ENCODE measurements at regions not wholly inside any gene's neighbourhood (a gene's known extent, or its start where the extent isn't known, plus 50 kb on each side); places are given as distances from the start of the nearest gene placed in this dataset.
"Not testable (repeated sequence)": the region's sequence is repeated elsewhere in the genome, so short reads cannot be mapped to it uniquely, and the experiment has no call there.

- in situ Hi-C loops (cut with HindIII; ENCODE audit: low sequenced_read_pairs) = no loop called here
Observed at GRCh38 chr7:149637911-149638565, 135.3 kb downstream of the ZNF467 start.

GRCh38 chr7:149635561-149636329 lies 137.6 kb downstream of the ZNF467 start:
- in situ Hi-C loops (cut with HindIII; ENCODE audit: low sequenced_read_pairs) = no loop called here

- in situ Hi-C loops (cut with HindIII; ENCODE audit: low sequenced_read_pairs) = no loop called here
Observed at GRCh38 chr7:149633976-149634945, 136.7 kb upstream of the ZNF746 start.

DNA sequence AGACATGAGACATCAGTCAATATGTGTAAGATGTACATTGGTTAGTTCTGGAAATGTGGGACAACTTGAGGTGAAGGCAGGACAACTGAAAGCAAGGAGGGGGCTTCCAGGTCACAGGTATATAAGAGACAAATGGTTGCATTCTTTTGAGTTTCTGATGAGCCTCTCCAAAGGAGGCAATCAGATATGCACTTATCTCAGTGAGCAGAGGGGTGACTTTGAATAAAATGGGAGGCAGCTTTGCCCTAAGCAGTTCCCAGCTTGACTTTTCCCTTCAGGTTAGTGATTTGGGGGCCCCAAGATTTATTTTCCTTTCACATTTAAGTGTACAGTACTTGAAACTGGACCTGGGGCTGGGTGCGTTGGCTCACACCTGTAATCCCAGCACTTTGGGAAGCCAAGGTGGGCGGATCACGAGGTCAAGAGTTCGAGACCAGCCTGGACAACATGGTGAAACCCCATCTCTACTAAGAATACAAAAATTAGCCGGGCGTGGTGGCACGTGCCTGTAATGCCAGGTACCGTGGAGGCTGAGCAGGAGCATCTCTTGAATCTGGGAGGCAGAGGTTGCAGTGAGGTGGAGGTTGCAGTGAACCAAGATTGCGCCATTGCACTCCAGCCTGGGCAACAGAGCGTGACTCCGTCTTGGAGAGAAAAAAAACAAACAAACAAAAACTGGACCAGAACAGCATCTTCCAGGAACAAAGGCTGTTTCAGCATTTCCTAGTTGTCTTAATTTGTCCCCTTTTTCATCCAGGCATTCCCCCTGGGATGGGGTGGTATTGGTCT lies 130.9 kb upstream of the ZNF746 start:
- in situ Hi-C loops (cut with HindIII; ENCODE audit: low sequenced_read_pairs) = not testable (repeated sequence)

GRCh38 chr7:149627911-149628310 lies 130.3 kb upstream of the ZNF746 start:
- in situ Hi-C loops (cut with HindIII; ENCODE audit: low sequenced_read_pairs) = no loop called here

- in situ Hi-C loops (cut with HindIII; ENCODE audit: low sequenced_read_pairs) = no loop called here
Observed at GRCh38 chr7:149626972-149627371, 129.4 kb upstream of the ZNF746 start.

- in situ Hi-C loops (cut with HindIII; ENCODE audit: low sequenced_read_pairs) = no loop called here
Observed at GRCh38 chr7:149625947-149626392, 128.4 kb upstream of the ZNF746 start.

DNA sequence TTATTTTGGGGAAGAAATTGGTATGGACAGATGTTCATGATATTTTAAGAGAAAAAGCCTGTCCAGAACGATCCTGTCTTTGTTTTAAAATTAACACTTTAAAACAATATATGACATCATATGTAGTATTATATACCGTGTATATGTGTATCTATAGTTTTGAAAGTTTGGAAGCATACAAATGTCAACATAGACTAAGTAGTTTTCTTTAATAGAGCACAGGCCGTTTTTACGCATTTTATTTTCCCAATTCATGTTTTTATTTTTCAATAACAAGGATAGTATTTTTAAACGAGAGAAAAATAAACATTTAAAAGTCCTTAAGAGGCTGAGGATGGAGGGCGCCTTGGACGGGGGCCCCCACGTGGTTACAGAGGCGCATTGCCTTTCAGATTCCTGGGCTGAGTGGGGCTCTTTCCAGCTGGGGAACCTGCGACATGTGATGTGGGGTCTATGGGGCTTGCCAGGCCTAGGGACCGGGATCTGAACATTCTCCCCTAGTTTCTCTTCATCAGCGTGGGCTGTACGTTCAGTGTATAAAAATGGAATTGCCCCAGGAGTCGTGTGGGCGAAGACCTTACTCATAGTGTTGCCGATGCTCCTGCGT lies 127.8 kb upstream of the ZNF746 start:
- in situ Hi-C loops (cut with HindIII; ENCODE audit: low sequenced_read_pairs) = no loop called here

DNA sequence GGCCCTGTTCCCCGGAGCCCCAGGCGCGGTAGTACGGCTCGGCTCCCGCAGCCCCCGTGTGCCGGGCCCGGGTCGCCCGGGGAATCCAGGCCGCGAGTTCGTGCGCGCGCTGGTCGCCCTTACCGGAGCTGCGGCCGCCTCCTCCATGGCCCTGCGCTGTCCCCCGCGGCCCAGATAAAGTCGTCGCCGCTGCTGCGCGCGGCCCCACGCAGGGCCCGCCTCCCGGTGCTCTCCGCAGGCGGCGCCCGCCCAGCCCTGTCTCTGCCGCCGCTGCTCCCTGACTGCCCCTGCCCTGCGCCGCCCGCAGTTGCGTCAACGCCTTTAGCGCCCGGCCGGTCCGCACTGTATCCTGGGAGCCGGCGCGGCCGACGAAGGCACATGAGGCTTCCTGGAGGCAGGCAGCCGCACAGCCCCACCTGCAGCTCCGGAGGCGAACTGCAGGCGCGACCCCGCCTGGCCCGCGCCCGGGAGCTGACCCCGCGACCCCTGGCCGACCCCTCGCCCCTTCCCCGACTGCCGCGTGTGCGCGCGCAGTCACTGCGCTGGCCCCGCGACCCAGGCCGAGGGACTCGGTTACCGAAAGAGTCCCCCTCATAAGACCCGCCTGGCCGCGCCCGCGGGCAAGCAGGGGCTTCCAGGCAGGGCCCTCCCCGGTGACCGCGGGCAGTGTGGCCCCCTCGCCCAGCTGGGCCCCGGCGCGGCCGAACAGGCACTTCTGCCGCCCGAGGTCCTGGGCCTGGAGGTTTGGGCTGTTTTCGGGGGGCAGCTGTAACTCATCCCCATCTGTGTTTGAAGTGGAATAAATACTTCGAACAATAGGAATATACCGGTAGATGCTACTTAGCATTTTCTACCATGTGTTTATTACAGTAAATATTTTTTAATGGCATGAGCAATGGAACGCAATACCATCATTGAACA lies 127.1 kb upstream of the ZNF746 start:
- in situ Hi-C loops (cut with HindIII; ENCODE audit: low sequenced_read_pairs) = no loop called here

DNA sequence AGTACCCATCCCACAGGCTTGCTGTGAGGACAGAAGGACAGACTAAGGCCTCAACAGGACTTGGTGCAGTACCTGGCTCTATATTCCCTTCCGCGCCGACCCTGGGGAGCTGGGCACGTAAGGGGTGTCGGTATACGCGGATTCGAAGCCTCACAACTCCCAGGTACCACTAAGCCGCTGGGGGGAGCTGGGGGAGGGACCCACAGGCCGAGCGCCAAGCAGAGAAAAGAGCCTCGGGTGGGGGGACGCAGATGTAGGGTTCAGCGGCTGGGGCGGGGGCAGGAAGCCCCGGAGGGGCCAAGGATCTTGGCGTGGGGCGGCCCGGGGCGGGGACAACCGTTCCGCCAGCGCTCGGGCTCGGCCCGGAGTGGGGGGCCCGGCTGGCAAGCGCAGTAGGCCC lies 126.4 kb upstream of the ZNF746 start:
- in situ Hi-C loops (cut with HindIII; ENCODE audit: low sequenced_read_pairs) = no loop called here

DNA sequence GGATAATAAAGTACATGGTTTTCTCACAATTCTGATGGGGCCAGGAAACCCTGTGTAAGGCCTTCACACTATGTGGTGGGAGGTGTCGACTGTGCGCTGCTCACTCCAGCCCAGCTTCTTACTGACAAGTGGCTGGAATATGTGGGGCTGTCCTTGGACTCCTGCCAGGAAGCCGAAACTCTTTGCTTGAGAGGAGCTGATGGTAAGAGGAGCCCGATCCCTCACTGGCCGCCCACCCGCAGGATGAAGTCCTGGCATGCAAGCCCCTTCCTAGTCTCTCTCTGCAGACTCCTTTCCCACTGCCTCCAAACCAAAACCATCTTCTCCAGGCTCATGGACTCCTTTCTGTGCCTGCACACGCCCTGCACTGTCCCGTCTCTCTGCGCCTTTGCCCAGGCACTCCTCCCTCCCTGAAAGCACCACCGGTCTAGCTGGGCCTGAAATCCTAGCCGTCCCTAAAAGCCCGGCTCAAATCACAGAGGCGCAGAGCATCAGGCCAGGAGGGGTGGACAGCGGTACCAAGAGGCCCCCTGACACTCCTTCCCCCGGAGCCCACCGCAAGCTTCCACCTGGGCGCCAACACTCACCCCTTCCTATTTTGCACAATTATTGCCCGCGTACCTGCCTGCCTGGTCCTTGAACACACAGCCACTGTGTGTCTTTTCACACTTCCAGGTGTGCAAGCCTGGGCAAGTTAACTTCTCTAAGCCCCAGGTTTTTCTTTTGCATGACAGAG lies 125.8 kb upstream of the ZNF746 start:
- in situ Hi-C loops (cut with HindIII; ENCODE audit: low sequenced_read_pairs) = not testable (repeated sequence)

DNA sequence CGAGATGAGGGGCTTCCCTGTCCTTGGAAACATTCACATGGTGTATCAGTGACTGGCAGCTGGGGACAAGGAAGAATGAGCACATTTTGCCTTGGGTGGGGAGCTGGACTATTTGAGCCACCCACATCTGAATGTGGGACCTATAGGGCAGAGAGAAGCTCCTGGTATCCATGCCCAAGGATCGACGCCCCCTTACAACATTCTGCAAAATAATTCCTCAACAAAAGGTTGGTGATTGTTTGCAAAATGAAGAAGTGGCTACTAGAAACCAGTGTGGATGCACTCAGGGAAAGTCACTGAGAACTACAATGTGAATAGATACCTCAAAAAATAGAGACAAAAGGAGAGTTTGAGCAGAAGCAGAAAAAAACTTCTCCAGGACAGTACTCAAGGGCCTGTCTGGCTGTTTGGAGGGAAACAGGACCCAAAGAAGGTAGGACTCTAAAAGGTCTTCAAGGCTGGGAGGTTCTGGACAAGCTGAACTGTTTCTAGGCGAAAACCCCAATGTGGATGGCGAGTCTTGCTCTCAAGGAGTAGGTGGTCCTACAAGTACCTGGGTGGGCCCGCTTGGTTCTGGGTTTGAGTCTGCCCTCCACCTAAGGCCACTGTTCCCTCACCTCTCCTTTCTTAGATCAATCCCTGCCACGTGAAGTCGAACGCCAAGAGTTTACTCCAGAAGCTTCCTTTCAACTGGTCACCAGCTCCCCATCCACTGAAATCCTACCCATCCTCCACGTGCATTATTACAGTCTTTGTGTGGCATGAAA lies 125.0 kb upstream of the ZNF746 start:
- in situ Hi-C loops (cut with HindIII; ENCODE audit: low sequenced_read_pairs) = no loop called here

DNA sequence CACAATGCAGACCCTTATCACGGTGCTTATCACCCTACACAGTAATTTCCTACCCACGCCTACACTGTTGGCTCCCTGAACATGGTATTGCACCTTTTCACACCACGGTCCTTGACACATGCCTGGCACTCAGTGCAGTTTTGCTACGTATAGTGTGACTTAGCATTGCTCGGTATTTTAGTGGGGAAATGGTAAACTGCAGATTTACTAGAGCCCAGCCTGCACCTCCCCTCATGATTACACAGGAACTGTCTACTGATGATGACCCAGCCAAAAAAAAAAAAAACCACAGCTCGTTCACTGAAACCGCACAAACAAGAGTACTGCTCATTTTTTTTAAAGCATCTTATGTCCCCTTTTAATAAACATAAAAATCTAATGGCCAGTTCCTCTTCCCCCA lies 124.2 kb upstream of the ZNF746 start:
- in situ Hi-C loops (cut with HindIII; ENCODE audit: low sequenced_read_pairs) = no loop called here

DNA sequence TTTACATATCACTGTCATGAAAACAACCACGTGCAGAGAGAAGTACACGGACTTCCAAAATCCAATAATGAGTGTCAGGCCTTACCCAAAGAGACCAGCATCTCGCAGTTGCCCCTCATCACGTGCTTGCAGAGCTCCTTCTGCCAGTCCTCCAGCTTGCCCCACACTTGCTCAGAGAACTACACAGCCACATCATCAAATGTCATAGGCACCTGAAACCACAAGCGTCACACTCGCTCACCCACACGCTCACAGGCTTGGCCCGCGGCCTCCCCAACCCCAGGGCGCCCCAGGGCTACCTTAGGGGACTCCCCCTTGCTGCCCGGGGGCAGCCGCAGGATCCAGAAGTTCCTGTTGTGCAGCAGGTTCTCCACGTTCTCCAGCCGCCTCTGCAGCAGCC lies 123.4 kb upstream of the ZNF746 start:
- in situ Hi-C loops (cut with HindIII; ENCODE audit: low sequenced_read_pairs) = no loop called here

DNA sequence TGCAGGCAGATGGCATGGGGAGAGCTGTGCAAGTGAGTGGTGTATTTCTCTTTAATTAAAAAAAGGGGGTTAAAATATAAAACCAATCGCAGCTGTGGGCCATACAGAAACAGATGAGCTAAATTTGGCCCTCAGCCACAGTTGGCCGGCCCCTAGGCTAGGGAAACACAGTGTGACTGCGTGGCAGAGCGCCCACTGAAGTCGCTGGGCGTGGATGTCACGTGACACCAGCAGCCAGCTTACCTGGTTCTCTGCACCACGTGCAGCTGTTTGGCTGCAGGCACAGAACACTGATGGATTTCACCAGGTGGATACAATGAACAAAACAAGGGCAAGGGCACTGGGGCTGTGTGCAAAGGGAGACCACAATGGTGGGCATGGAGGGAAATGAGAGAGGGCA lies 119.3 kb upstream of the ZNF746 start:
- in situ Hi-C loops (cut with HindIII; ENCODE audit: low sequenced_read_pairs) = no loop called here

DNA sequence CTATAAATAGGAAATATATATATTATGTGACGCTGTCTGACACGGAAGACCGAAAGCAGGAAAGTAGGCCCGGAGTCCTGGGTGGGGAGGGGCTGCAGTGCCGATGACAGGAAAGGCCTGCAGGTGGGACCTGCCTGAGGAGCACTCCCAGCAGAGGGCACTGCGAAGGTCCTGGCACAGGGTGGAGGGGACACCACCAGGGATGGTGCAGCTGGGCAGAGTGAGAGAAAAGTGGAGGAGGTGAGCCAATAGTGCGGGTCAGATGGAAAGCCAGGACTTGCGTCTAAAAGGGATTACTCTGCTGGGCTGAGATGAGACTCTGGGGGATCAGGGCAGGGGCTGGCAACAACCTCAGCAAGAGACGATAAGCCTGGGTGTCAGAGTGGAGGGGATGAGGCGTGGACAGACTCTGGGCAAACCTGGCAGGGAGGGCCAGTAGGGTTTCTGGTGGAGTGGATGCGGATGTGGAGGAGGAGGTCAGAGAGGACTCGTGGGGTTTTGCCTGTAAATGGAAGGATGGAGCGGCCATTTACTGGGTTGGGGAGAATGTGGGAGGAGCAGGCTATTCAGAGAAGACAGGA lies 118.2 kb upstream of the ZNF746 start:
- in situ Hi-C loops (cut with HindIII; ENCODE audit: low sequenced_read_pairs) = no loop called here

DNA sequence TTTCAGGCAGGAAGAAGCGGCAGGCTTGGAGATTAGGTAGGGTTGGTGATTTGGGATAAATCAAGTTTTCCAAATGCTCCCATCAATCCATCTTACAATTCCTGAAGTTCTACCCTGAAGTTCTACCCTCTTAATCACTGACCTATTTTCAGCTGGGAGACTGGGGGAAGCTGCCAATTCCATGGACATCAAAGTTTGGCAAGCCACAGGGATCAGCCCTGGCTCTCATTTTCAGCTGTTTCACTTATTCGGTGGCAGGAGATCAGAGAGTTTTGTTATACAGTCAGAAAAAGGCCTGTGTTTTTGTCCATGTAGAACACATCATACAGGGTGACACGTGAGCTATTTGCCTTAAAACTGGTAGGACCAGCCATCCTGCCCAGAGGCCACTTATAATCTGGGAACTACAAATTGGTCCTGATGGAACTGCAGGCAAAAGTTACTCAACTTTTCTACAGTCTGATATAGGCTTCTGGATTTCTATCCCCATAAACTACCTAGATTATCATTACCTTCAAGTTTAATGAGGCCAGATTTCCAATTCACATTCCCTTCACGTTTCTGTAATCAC lies 112.9 kb upstream of the ZNF746 start:
- in situ Hi-C loops (cut with HindIII; ENCODE audit: low sequenced_read_pairs) = no loop called here
